ENCODE measurements at regions not wholly inside any gene's neighbourhood (a gene's known extent, or its start where the extent isn't known, plus 50 kb on each side); places are given as distances from the start of the nearest gene placed in this dataset.

GRCh38 chr3:94532951-94533350, 470.1 kb downstream of the NSUN3 start:
- TF ChIP-seq ZBTB44 (tag by site-specific recombination; IDR thresholded peaks at IDR 0.05) (no peak), REPIN1 (tag by site-specific recombination; IDR thresholded peaks at IDR 0.05; ENCODE audit: low read depth) (no peak), ZNF660 (tag by site-specific recombination; IDR thresholded peaks at IDR 0.05) (no peak), CTCF (tag by site-specific recombination; IDR thresholded peaks at IDR 0.05) (no peak), KLF16 (tag by site-specific recombination; IDR thresholded peaks at IDR 0.05) (no peak), ZFP41 (tag by site-specific recombination; IDR thresholded peaks at IDR 0.05; ENCODE audit: borderline replicate concordance) (no peak), SCRT1 (tag by site-specific recombination; IDR thresholded peaks at IDR 0.05; ENCODE audit: borderline replicate concordance) (no peak), ZNF514 (tag by site-specific recombination; IDR thresholded peaks at IDR 0.05) (no peak), KLF1 (tag by site-specific recombination; IDR thresholded peaks at IDR 0.05) (no peak), TCF7L2 (IDR thresholded peaks at IDR 0.05; ENCODE audit: borderline replicate concordance, low read depth, low read length) (no peak), ZNF623 (tag by site-specific recombination; IDR thresholded peaks at IDR 0.05) (no peak)

Measured in HEK293 (cell line).